ENCODE measurements at regions not wholly inside any gene's neighbourhood (a gene's known extent, or its start where the extent isn't known, plus 50 kb on each side); places are given as distances from the start of the nearest gene placed in this dataset.

GRCh38 chr5:116859666-116860320 lies 285.2 kb upstream of the SEMA6A start:
- TF ChIP-seq CTCF (conservative IDR thresholded peaks at IDR 0.05 in 1 of 2, IDR thresholded peaks at IDR 0.05 in 1 of 2; ENCODE audit: extremely low read depth in 1 of 2, insufficient read depth in 1 of 2, low read depth in 1 of 2, low read length in 2 of 2) (no peak), EZH2 (IDR thresholded peaks at IDR 0.05; ENCODE audit: borderline replicate concordance, low read length) (no peak)

Measured in mammary epithelial cell (primary cell).